GM12878 (cell line): ENCODE measurements at regions not wholly inside any gene's neighbourhood (a gene's known extent, or its start where the extent isn't known, plus 50 kb on each side); places are given as distances from the start of the nearest gene placed in this dataset.

ENCODE experiments used
- CREM ChIP-seq: IDR thresholded peaks from 2 replicates; pipeline ENCODE4 v1.6.1; 2014; ENCODE audit warnings: antibody characterized with exemption, low read depth
- CTCF ChIP-seq, 3 experiments: IDR thresholded peaks in 2 of 3; conservative IDR thresholded peaks in 1 of 3; 2 replicates each; pipeline ENCODE4 v1.5.1; 2011; ENCODE audit warnings: low read depth in 3 of 3, low read length in 3 of 3, mild to moderate bottlenecking in 3 of 3, control low read depth in 2 of 3, moderate library complexity in 2 of 3, inconsistent platforms in 1 of 3, mixed read lengths in 1 of 3; ENCODE audit not compliant: control insufficient read depth in 2 of 3, insufficient read depth in 1 of 3; ENCODE audit errors: extremely low read depth in 1 of 3
- DPF2 ChIP-seq: fragments of 450-650 bp; IDR thresholded peaks from 2 replicates; pipeline ENCODE4 v1.6.1; 2017; ENCODE audit warnings: mild to moderate bottlenecking
- GATAD2B ChIP-seq: fragments of 450-650 bp; conservative IDR thresholded peaks from 2 replicates; pipeline ENCODE4 v1.6.1; 2017; ENCODE audit warnings: low read depth, mild to moderate bottlenecking, moderate library complexity
- POLR2A ChIP-seq: IDR thresholded peaks from 2 replicates; pipeline ENCODE4 v1.6.1; 2011; ENCODE audit warnings: low read depth, mild to moderate bottlenecking, low read length
- RFX5 ChIP-seq: IDR thresholded peaks from 2 replicates; pipeline ENCODE4 v1.6.1; 2011; ENCODE audit warnings: low read depth, low read length, improper control_type of control experiment
- SP1 ChIP-seq: IDR thresholded peaks from one replicate; pipeline ENCODE4 v1.6.1; 2011; ENCODE audit warnings: low read depth, low read length
- SUZ12 ChIP-seq: fragments of 200-600 bp; sonication (generic); IDR thresholded peaks from one replicate; pipeline ENCODE4 v1.6.1; 2018; ENCODE audit warnings: antibody characterized with exemption, mild to moderate bottlenecking; ENCODE audit not compliant: unreplicated experiment
- TAF1 ChIP-seq: IDR thresholded peaks from 2 replicates; pipeline ENCODE4 v1.6.1; 2011; ENCODE audit warnings: mild to moderate bottlenecking, low read depth, low read length, borderline replicate concordance
- USF1 ChIP-seq: IDR thresholded peaks from 2 replicates; pipeline ENCODE4 v1.6.1; 2011; ENCODE audit warnings: borderline replicate concordance, low read depth, mild to moderate bottlenecking, moderate library complexity, mixed read lengths, low read length; ENCODE audit not compliant: insufficient read depth; ENCODE audit errors: extremely low read length

GRCh38 chr7:31410265-31410664 lies 69.7 kb upstream of the NEUROD6 start:
- no peak for TF ChIP-seq DPF2
- no peak for TF ChIP-seq CTCF (IDR thresholded peaks at IDR 0.05 in 2 of 3, conservative IDR thresholded peaks at IDR 0.05 in 1 of 3; ENCODE audit: control insufficient read depth in 2 of 3, extremely low read depth in 1 of 3, insufficient read depth in 1 of 3, low read depth in 3 of 3, low read length in 3 of 3)
- TF ChIP-seq CREM = no peak
- TF ChIP-seq USF1 = no peak
- no peak for TF ChIP-seq POLR2A
- no peak for TF ChIP-seq SP1
- TF ChIP-seq SUZ12 = no peak
- no peak for TF ChIP-seq GATAD2B
- TF ChIP-seq TAF1 = no peak
- no peak for TF ChIP-seq RFX5
